AG08395 (cell line): ENCODE measurements at regions not wholly inside any gene's neighbourhood (a gene's known extent, or its start where the extent isn't known, plus 50 kb on each side); places are given as distances from the start of the nearest gene placed in this dataset.

Source experiments
- DNase-seq: peaks from one replicate; pipeline ENCODE4 v3.0.0; 2012; ENCODE audit warnings: mixed read lengths, low spot score

DNA sequence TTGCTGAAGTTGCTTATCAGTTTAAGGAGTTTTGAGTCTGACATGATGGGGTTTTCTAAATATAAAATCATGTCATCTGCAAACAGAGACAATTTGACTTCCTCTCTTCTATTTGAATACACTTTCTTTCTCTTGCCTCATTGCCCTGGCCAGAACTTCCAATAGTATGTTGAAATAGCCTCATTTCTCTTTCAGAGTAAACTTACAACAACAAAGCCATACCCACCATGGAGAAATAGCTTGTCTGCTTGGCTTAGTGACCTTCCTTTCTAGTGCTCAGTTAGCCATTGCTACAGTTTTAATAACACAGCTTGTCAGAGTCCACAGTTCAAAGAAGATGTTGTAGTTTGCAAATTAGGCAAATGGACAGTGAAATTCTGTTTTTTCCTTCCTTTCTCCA is 228.0 kb downstream of the ETAA1 start:
- no peak for DNase-seq

DNA sequence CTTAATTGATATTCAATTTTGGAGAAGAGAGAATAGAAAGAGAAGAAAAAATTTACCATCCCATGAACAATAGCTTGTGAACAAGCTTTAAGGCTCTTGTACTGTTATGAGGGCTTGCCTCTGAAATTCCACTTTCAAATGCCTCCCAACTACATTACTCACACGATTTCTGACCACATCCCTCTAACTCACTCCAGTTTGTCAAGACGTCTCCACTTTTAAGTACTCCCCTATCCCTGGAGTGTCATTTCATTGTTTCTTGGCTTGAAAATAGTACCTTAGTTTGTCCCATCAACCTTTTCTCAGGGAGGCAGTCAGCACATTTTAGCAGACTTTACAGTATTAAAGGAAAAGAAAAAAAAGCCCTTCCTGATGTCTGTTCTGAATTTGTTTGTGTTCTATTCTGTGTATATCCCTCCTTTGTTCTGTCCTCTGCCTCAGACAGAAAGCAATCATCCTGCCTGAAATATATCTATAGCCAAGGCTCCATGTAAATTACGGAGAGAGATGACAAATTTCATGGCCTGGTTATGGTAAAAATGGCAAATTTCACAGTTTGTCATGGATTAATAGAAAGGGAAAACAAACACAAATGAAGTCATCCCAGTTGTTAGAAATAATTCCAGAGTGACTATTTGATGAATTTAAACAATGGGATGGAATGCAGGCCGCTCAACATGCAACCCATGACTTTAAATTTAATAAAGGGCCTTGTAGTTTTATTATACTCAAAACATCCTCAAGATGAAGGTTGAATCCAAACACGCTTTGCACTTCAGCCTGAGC is 228.8 kb downstream of the ETAA1 start:
- DNase-seq, result peak; percentile 59

- peak; percentile 66 for DNase-seq
These were observed 229.5 kb downstream of the ETAA1 start for GRCh38 chr2:67626656-67627055.

DNA sequence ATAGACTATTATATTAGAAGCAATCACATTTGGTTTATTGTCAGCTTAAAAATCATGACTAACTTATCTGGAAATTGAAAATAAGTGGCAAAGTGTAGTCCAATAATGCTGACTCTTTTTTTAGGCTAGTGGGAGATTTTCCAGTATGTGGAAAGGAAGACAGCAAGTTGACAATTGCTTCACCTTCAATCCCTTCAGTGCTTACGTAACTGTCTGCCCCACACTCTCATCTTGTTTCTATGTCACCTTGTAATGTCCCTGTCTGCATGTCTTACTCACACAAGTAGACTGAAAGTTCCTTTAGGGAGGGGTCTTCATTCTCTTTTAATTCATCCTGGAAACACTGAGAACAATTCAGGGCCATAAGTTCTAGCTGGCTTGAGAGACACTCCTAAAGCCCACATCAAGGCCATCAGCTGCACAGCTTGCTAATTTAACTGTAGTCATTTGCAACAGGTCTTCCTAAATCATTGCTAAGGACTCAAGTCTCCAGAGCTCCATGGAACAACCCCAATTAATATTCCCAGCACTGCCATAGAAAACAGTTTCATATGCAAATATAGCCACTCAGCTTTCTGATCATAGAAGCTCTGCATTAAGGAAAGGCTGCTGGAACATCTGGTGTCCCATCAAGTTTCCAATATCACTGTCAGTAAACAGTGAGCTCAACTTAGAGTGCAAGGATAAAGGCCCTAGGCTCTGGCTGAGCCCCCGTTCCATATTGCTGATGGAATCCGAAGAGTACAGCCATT is 230.5 kb downstream of the ETAA1 start:
- DNase-seq, result no peak

GRCh38 chr2:67628892-67629291 is 231.8 kb downstream of the ETAA1 start:
- DNase-seq, result no peak

DNA sequence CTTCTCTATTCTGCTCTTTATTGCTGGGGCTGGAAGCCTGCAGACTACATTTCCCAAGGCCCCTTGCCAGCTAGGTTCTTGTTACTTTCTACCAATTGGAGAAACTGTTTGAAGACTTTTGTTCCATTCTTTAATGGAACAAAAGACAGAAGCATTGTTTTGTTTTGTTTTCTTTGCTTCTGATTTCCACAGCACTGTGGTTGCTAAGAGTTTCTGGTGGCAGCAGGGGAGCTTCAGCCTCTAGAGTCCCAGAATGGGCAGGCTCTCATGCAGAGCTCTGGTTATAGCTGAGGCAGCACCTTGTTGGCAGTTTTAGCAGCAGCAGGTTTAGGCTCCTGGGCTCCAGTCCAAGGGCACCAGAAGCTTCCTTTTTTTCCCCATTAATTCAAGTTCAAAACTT is 234.3 kb downstream of the ETAA1 start:
- DNase-seq, result no peak

- no peak for DNase-seq
These were observed 236.2 kb downstream of the ETAA1 start for GRCh38 chr2:67633212-67633856.

DNA sequence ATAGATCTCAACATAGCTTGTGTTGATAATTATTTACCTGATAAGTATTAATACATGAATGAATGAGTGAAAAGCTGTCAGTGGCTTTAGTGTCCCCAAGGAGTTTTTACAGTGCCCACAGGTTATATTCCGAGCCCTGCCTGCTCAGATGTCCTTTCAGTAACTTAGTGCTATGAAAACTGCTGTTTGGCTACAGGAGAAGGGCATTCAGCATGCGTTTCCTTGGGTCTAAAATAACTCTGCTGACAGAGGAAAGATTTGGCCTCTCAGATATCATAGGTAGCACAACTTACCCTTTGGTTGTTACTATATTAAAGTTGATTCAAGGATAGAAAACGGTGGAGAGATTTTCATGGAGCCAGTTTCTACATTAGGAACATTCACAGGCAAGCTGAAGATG is 241.0 kb downstream of the ETAA1 start:
- DNase-seq, result no peak

GRCh38 chr2:67641312-67642045 is 244.3 kb downstream of the ETAA1 start:
- no peak for DNase-seq

- no peak for DNase-seq
These were observed 244.9 kb downstream of the ETAA1 start for GRCh38 chr2:67642046-67642382.

DNA sequence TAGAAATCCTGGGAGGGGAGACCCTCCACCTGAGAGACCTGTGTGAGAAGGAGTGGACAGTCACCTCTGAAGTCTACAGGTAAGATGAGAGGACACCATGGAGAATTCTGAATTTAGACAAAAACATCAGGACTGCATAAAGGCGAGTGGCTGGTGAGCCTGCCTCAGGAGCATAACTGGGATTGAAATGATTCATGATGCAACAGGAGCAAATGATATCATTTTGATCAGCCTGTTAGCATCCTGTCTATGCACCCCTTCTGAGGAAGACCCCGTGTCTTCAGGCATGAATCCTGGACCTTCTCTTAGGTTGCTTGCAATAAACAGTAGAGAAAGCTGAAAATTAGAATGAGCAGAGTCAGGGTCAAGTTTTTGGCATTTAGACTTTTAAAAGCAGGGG is 245.8 kb downstream of the ETAA1 start:
- DNase-seq, result no peak

DNA sequence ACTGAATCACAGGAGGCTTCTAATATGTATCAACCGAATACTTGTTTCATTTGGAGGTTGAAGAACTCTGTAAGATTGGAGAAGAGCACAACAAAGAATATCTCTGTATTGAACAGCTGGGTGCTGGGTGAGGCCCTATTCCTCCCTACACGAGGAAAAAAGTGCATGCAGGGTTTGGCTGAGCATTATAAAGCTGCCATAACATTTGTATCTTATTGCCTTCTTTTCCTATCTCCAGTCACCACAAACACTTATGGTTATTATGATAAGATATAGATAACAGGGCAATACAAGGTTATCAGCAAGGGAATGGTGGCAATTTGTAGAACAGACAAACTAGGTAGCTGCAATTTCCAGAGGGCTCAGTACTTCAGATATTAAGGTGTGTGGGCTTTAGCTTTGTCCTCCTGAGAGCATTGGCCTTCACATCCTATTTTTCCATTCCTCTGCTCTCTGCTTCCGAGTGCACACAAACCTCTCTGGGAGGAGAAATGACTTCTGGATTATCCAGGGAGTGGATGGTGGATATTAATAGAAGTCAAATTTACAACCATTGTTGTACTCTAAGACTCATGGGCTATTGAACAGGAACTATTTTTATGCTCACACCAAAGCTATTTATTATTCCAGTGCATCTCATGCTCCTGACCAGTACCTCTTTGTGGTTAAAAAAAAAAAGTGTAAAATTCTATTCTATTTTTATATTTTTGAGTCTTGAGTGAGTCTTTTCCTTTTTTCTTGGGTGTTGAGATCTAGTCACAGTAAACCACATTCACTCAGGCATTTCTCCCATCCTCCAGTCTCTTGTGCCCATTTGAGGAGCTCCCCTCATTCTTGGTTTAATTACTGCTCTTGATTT is 248.4 kb downstream of the ETAA1 start:
- DNase-seq, result no peak

- no peak for DNase-seq
These were observed 249.7 kb downstream of the ETAA1 start for GRCh38 chr2:67646714-67647333.

GRCh38 chr2:67649331-67650261 is 252.5 kb downstream of the ETAA1 start:
- peak; percentile 48 for DNase-seq

- DNase-seq, result peak; percentile 84
These were observed 253.4 kb downstream of the ETAA1 start for GRCh38 chr2:67650291-67651133.

GRCh38 chr2:67651565-67651964 is 254.4 kb downstream of the ETAA1 start:
- no peak for DNase-seq

DNA sequence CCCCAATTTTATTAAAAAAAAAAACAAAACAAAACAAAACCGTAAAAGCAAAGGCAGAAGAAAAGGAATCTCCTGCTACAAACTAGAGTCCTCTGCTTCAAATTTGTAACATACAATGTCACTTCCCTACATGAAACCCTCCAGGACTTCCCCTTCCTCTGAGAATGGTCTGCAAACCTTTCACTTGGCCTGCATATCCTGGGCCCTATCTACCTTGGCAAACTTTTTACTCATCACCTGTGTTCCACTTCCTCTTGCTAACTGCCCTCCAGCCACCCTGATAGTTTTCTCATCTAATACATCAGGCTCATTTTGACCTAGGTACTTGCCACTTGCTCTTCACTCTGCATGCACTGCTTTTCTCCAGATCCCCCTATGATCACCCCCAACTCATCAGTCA is 255.5 kb downstream of the ETAA1 start:
- DNase-seq, result no peak

DNA sequence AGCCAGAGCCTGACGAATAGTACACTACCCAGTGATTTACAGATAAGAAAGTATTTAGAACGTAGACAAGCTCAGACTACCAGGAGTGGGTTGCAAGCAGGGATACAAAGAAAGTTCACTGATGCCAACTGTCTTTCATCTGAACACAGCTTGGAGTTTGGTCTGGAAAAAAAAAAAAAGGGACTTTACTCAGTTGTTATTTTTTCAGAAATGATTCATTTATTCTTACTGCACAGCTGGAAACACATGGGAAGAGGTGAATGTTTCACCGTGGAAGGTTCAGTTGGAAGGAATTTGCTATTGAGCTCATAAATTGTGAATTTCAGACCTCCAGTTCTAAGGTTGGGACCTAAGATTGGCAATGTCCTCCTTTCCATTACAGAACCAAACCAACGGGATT is 259.7 kb downstream of the ETAA1 start:
- no peak for DNase-seq

DNA sequence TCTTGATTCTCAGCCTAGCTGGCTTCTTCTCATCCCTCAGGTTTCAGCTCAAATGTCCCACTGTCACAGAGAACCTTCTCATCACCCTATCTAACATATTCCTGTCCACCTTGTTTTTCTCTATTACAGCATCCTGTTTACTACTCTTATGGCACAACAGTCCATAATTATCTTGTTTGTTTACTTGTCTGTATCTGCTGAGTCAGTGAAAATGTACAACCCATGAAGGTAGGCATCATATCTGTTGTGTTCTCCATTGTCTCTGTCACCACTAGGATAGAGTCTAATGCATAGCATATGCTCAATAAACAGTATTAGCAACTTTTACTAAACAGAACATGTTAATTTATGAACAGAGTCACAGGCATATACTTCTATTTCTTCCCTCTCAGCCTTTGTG is 261.7 kb downstream of the ETAA1 start:
- no peak for DNase-seq
